MM.1S (cell line): ENCODE measurements at regions not wholly inside any gene's neighbourhood (a gene's known extent, or its start where the extent isn't known, plus 50 kb on each side); places are given as distances from the start of the nearest gene placed in this dataset.

ENCODE experiments used
- CTCF ChIP-seq: fragments of 300-600 bp; sonication (generic); IDR thresholded peaks from 2 replicates; pipeline ENCODE4 v1.5.1; 2016; ENCODE audit warnings: antibody characterized with exemption, low read length, mixed read lengths
- EZH2 ChIP-seq: fragments of 300-600 bp; sonication (generic); optimal IDR thresholded peaks from 2 replicates; pipeline ENCODE3; 2017; ENCODE audit warnings: low read depth, mild to moderate bottlenecking, antibody characterized with exemption, low read length, mixed read lengths

GRCh38 chr14:56494167-56494566 lies 85.4 kb upstream of the TMEM260 start:
- TF ChIP-seq EZH2 (no peak), CTCF (no peak)
